Pancreas (tissue), 10 donors: ENCODE measurements at regions not wholly inside any gene's neighbourhood (a gene's known extent, or its start where the extent isn't known, plus 50 kb on each side); places are given as distances from the start of the nearest gene placed in this dataset.
"Not testable (repeated sequence)": the region's sequence is repeated elsewhere in the genome, so short reads cannot be mapped to it uniquely, and the experiment has no call there.

ENCODE experiments used
- ATAC-seq, 4 donors: fragments of 200-7000 bp; cut with Tn5 transposase; one replicate each; pipeline versions ENCODE4 v1.8.0 to v1.9.1; 2020; ENCODE audit warnings: mild to moderate bottlenecking in 4 of 4, moderate library complexity in 4 of 4
- DNase-seq, 6 donors: peaks; one replicate each; pipeline ENCODE4 v3.0.0-alpha.2; 2020
- FAIRE-seq: peaks from 2 replicates; lab custom pipeline; 2012; peaks lifted over from hg19 to GRCh38; lab: Jason Lieb, UNC
- H3K27ac ChIP-seq, 4 donors: fragments of 200-600 bp; sonication (generic); 1 replicate in 3 of 4; 2 replicates in 1 of 4; pipeline versions ENCODE4 v1.5.0 to v1.8.0; 2020
- H3K27me3 ChIP-seq, 4 donors: fragments of 200-600 bp; one replicate each; pipeline ENCODE4 v1.8.0; 2021
- H3K36me3 ChIP-seq, 3 donors: fragments of 200-600 bp; sonication (generic) in 1 of 3; one replicate each; pipeline versions ENCODE4 v1.5.0 to v1.8.0; 2020 to 2021
- H3K4me1 ChIP-seq, 3 donors: fragments of 200-600 bp; one replicate each; pipeline ENCODE4 v1.8.0; 2021
- H3K4me3 ChIP-seq, 4 donors: fragments of 200-600 bp; sonication (generic) in 2 of 4; one replicate each; pipeline versions ENCODE4 v1.5.0 to v1.8.0; 2020 to 2021
- H3K9me3 ChIP-seq, 4 donors: fragments of 200-600 bp; one replicate each; pipeline ENCODE4 v1.8.0; 2021
- CTCF ChIP-seq, 4 donors: fragments of 200-600 bp; sonication (generic) in 3 of 4; IDR thresholded peaks; one replicate each; pipeline versions ENCODE4 v1.5.0 to v1.8.0; 2021; ENCODE audit warnings: antibody characterized with exemption in 4 of 4
- WGBS, 2 donors: extraction: QIAGEN DNeasy Blood & Tissue Kit; methylation state at CpG; one replicate each; pipeline ENCODE4 v1.1.7; 2013; 5-methylcytosine and 5-hydroxymethylcytosine counted together
- intact Hi-C, 3 donors: fragments of 100-400 bp; cut with DNase I; formaldehyde crosslinking; loops; one replicate each; pipeline versions ENCODE4 v1.11.1 to v1.14.2; 2022
- donor health status: healthy with polysubstance abuse.
- donor health status: DM: no; HTN: no; CAD: no; lungs with moderate emphysema.
- donor health status: DM: no; HTN: no; CAD: no.
- donor health status: control.
- donor health status: control.
- donor health status: Bipolar disorder and iron deficiency.
- donor health status: DM: yes; HTN: yes; CAD: no.
- donor health status: DM: no; HTN: no; CAD: no.
- donor health status: DM: no; HTN: no; CAD: no.
- donor health status: DM: yes; HTN: yes; CAD: no.

DNA sequence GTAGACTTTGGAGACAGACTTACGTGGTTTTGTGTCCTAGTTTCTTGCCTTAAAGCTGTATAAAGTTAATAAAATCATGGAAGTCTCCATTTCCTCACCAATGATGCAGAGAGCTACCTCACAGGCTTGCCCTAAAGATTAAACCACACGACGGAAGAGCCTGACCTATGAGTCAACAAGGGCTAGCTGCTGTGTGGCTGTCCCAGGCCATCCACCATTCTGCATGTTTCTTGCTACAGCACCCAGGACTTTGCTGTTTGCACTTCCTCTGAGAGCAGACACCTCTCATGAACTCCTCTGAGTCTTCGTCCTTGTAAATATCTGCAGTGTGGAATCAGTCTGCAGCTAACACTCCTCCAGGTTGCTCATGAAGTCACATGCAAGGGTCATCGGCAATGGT, 160.0 kb upstream of the TRIB2 start:
- WGBS, 2 donors, result 80 to 84% methylated on average over 5 of the region's 5 CpGs
- no peaks in the 10 kb centered on the region for H3K27me3 ChIP-seq
- no peak overlapping the region for H3K4me3 ChIP-seq
- no peak for DNase-seq
- H3K36me3 ChIP-seq, result no peaks in the 10 kb centered on the region
- no peaks in the 10 kb centered on the region for H3K9me3 ChIP-seq
- no peaks in the 10 kb centered on the region for H3K4me1 ChIP-seq
- no peak for TF ChIP-seq CTCF (IDR thresholded peaks at IDR 0.05)
- H3K27ac ChIP-seq, result no peak overlapping the region
- intact Hi-C loops, result no loop called here
- ATAC-seq, result peak in 1 of 4 donors; percentile 36
- FAIRE-seq, result no peak

DNA sequence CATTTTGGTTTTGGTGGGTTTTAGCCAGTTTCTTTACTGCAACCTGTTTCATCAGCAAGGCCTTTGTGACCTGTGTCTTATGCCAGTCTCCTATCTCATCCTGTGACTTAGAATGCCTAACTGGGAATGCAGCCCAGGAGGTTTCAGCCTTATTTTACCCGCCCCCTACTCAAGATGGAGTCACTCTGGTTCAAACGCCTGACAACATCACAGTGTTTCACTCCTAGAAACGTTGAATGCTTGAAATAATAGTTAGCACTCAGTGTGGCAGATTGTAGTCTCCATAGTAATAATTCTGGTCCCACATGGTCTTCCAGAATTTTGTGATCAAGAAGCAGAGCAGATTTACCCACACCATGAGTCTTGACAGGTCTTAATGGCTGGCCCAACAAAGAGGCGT, 159.0 kb upstream of the TRIB2 start:
- Histone ChIP-seq H3K27ac (no peak overlapping the region), H3K27me3 (no peaks in the 10 kb centered on the region), H3K4me3 (no peak overlapping the region), H3K36me3 (no peaks in the 10 kb centered on the region), H3K9me3 (no peaks in the 10 kb centered on the region), H3K4me1 (no peaks in the 10 kb centered on the region)
- DNase-seq, result no peak
- no peak for ATAC-seq
- intact Hi-C loops, result no loop called here
- TF ChIP-seq CTCF (IDR thresholded peaks at IDR 0.05), result no peak
- WGBS, 2 donors, result 77 to 82% methylated on average over 4 of the region's 4 CpGs
- no peak for FAIRE-seq

GRCh38 chr2:12558519-12558918, 158.2 kb upstream of the TRIB2 start:
- Histone ChIP-seq H3K27me3 (no peaks in the 10 kb centered on the region), H3K9me3 (no peaks in the 10 kb centered on the region), H3K4me3 (no peak overlapping the region), H3K36me3 (no peaks in the 10 kb centered on the region), H3K27ac (no peak overlapping the region), H3K4me1 (no peaks in the 10 kb centered on the region)
- no peak for DNase-seq
- WGBS, 2 donors, result 75 to 83% methylated on average over 2 of the region's 2 CpGs
- intact Hi-C loops, result no loop called here
- no peak for ATAC-seq
- no peak for FAIRE-seq
- no peak for TF ChIP-seq CTCF (IDR thresholded peaks at IDR 0.05)

DNA sequence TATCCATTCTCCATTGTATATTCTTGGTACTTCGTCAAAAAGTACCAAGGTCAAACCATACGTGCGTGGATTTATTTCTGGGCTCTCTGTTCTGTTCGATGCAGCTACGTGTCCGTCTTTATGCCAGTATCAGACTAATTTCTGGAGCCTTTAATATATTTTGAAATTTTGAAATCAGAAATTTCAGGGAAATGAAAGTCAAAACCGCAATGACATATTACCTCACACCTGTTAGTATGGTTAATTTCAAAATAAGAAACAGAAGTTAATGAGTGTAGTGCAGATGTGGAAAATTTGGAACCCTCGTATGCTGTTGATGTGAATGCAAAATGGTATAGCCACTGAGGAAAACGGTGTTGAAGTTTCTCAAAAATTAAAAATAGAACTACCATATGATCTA, 156.1 kb upstream of the TRIB2 start:
- Histone ChIP-seq H3K4me3 (no peak overlapping the region), H3K9me3 (no peaks in the 10 kb centered on the region), H3K36me3 (no peaks in the 10 kb centered on the region), H3K4me1 (no peaks in the 10 kb centered on the region), H3K27ac (no peak overlapping the region), H3K27me3 (no peaks in the 10 kb centered on the region)
- TF ChIP-seq CTCF (IDR thresholded peaks at IDR 0.05), result no peak
- FAIRE-seq, result no peak
- 86 to 93% methylated on average over 9 of the region's 9 CpGs for WGBS, 2 donors
- intact Hi-C loops, result no loop called here
- DNase-seq, result no peak
- ATAC-seq, result no peak

GRCh38 chr2:12567411-12567810, 149.3 kb upstream of the TRIB2 start:
- H3K27me3 ChIP-seq, result no peaks in the 10 kb centered on the region
- WGBS, 2 donors, result 74 to 86% methylated on average over 3 of the region's 3 CpGs
- no peak for TF ChIP-seq CTCF (IDR thresholded peaks at IDR 0.05)
- FAIRE-seq (no peak), ATAC-seq (no peak), DNase-seq (no peak)
- no peak overlapping the region for H3K4me3 ChIP-seq
- H3K27ac ChIP-seq, result no peak overlapping the region
- intact Hi-C loops, result no loop called here
- no peaks in the 10 kb centered on the region for H3K4me1 ChIP-seq
- no peaks in the 10 kb centered on the region for H3K36me3 ChIP-seq
- no peaks in the 10 kb centered on the region for H3K9me3 ChIP-seq

DNA sequence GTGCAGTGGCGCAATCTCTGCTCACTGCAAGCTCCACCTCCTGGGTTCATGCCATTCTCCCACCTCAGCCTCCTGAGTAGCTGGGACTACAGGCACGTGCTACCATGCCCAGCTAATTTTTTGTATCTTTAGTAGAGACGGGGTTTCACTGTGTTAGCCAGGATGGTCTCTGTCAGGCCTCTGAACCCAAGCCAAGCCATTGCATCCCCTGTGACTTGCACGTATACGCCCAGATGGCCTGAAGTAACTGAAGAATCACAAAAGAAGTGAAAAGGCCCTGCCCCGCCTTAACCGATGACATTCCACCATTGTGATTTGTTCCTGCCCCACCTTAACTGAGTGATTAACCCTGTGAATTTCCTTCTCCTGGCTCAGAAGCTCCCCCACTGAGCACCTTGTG, 147.2 kb upstream of the TRIB2 start:
- H3K4me3 ChIP-seq, intact Hi-C loops, DNase-seq, H3K27ac ChIP-seq, H3K4me1 ChIP-seq, H3K9me3 ChIP-seq, FAIRE-seq, H3K27me3 ChIP-seq, H3K36me3 ChIP-seq, ATAC-seq: not testable (repeated sequence)
- WGBS, 2 donors, result 88 to 92% methylated on average over 7 of the region's 7 CpGs

DNA sequence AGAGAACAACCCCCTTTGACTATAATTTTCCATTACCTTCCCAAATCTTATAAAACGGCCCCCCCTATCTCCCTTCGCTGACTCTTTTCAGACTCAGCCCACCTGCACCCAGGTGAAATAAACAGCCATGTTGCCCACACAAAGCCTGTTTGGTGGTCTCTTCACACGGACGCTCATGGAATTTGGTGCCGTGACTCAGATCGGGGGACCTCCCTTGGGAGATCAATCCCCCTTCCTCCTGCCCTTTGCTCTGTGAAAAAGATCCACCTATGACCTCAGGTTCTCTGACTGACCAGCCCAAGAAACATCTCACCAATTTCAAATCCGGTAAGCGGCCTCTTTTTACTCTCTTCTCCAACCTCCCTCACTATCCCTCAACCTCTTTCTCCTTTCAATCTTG, 146.8 kb upstream of the TRIB2 start:
- intact Hi-C loops, DNase-seq, H3K4me3 ChIP-seq, H3K36me3 ChIP-seq, H3K27ac ChIP-seq, H3K27me3 ChIP-seq, FAIRE-seq, ATAC-seq, H3K9me3 ChIP-seq, H3K4me1 ChIP-seq: not testable (repeated sequence)
- 86 to 95% methylated on average over 8 of the region's 8 CpGs for WGBS, 2 donors
